Astrocyte of the spinal cord (primary cell): ENCODE measurements at regions not wholly inside any gene's neighbourhood (a gene's known extent, or its start where the extent isn't known, plus 50 kb on each side); places are given as distances from the start of the nearest gene placed in this dataset.
"Not testable (repeated sequence)": the region's sequence is repeated elsewhere in the genome, so short reads cannot be mapped to it uniquely, and the experiment has no call there.

Experiments
- DNase-seq: peaks from one replicate; pipeline ENCODE4 v3.0.0; 2011; ENCODE audit warnings: low read depth, low spot score
- H3K4me3 ChIP-seq: 2 replicates; pipeline ENCODE4 v1.5.1; 2011; ENCODE audit warnings: low read depth, mild to moderate bottlenecking, low read length, moderate library complexity
- in situ Hi-C: cut with HindIII; loops from 2 replicates; pipeline ENCODE4 v1.10.0; 2017; ENCODE audit warnings: low sequenced_read_pairs

DNA sequence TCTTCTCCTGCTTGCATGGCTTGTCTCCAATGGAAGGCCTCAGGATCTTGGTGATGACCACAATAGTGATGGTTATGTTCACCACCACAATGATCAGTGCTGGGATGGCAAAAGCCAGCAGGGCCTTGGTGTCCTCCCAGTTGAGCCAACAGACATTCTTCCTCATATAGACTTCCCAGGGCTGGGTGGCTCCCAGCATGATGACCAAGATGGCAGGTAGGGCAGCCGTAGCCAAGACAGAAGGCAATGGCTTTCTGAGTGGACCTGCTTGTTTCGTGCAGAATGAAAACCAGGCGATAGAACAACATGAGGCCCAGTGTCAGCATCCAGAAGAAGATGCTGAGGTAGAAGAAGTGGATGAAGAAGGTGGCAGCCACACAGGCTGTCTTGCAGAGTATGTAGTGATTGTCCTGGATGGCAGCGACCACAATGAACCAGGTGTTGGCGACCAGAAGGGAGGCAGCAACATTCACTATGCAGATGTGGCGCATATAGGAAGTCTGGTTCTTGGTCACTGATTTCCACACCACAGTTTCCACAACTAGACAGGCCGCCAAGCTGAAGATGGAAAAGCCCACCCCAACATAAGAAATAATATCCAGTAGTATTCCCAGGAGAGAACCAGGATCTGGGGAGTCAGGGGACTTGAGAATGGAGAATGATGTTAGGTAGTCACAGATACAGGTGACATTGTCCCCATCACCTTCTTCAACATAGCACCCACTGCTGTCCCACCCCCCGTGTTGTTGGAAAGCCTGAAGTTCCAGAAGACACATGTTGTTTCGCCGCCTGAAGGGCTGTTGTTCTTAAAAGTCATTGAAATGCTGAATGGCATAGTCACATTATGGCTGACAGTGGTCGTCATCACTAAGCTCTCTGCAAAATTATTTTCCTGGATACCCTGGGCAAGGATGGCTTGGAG, 1671.4 kb downstream of the SPATA31A7 start:
- in situ Hi-C loops, DNase-seq, H3K4me3 ChIP-seq: not testable (repeated sequence)

DNA sequence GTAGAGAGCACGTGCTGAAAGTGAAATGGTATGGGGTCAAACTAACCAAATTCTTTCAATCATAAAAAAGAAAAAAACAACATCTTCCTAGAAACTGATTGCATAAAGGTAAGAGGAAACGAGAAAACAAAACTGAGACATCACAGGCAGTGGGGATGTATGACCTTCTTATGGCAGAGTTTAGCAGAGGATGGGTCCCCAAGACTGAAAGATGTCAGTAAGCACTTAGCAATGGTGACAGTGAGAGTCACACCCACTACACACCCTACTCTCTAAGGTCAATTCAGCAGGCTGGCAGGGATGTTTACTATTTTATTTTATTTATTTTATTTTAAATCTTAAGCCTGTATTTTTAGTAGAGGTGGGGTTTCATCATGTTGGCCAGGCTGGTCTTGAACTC, 1672.3 kb downstream of the SPATA31A7 start:
- in situ Hi-C loops, DNase-seq, H3K4me3 ChIP-seq: not testable (repeated sequence)

GRCh38 chr9:62863319-62863718, 1673.5 kb downstream of the SPATA31A7 start:
- in situ Hi-C loops, DNase-seq, H3K4me3 ChIP-seq: not testable (repeated sequence)

DNA sequence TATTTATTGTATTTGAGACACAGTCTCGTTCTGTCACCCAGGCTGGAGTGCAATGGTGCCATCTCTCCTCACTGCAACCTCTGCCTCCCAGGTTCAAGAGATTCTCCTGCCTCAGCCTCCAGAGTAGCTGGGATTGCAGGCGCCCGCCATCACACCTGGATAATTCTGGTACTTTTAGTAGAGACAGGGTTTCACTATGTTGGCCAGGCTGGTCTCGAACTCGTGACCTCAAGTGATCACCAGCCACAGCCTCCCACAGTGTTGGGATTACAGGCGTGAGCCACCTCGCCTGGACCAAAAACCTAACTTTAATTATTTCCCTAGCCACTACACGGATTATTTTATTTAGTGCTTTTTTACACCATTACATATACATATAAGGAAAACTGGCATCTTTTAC, 1674.0 kb downstream of the SPATA31A7 start:
- DNase-seq, in situ Hi-C loops, H3K4me3 ChIP-seq: not testable (repeated sequence)

DNA sequence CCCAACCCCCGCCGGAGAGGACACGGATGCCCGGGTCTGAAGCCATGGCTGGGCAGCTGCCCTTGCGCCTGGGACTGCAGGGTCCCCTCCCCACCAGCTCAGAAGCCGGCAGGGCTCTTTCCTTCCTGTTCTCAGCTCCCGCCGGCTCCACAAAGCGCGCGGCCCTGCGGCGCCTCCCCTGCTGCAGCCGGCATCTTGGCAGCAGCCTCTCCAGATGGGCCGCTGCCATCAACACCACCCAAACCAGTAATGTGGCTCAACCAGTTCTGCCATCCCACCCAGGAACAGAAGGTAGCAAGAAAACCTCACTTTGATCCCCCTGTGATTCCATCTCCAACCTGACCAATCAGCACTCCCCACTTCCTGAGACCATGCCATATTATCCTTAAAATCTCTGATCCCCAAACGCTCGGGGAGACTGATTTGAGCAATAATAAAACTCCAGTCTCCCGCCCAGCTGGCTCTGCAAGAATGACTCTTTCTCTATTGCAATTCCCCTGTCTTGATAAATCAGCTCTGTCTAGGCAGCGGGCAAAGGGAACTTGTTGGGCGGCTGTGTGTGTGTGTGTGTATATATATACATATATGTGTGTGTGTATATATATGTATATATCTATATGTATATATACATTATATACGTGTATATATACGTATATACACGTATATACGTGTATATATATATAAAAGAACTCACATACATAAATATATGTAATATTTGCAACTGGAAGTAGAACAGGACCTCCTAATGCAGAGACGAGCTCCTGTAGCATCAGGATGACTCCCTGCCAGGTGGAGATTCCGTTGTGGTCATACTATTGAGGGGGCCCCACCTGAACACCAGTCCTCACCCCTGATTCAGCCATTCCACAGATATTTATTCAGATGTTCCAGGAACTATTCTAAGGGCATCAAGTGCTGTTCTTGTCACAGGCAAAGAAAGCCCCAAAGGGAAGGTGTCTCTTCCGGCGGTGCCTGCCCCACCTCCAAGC, 1674.9 kb downstream of the SPATA31A7 start:
- peak overlapping the region; percentile 22 for H3K4me3 ChIP-seq
- DNase-seq, in situ Hi-C loops: not testable (repeated sequence)

DNA sequence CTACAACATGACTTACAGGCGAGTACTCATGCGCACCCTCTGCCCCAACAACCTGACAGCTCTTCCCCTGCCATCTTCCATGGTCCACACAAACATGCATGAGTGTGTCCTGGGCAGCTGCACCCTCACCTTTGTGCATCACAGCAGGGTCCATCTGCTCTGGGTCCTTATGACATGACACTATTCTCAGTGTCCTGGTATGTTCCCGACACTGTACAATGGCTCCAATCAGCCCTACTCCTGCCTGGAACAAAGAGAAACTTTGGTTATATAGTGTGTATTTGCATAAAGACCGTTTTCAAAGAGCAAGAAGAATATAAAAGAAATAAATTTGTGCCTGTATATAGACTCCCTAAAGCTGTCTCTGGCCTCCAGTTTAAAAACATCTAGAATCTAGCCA, 1679.2 kb downstream of the SPATA31A7 start:
- in situ Hi-C loops, DNase-seq, H3K4me3 ChIP-seq: not testable (repeated sequence)

GRCh38 chr9:62871765-62872164, 1681.9 kb downstream of the SPATA31A7 start:
- DNase-seq, in situ Hi-C loops, H3K4me3 ChIP-seq: not testable (repeated sequence)

DNA sequence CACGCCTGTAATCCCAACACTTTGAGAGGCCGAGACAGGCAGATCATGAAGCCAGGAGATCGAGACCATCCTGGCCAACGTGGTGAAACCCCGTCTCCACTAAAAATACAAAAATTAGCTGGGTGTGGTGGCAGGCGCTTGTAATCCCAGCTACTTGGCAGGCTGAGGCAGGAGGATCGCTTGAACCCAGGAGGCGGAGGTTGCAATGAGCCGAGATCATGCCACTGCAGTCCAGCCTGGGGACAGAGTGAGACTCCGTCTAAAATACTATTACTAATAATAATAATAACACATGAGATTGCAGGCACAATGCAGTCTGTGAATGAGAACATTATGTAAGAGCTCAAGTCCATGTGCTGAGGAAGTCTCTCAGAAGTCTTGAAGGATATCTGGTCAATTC, 1684.4 kb downstream of the SPATA31A7 start:
- H3K4me3 ChIP-seq, DNase-seq, in situ Hi-C loops: not testable (repeated sequence)

GRCh38 chr9:62874745-62875599, 1685.1 kb downstream of the SPATA31A7 start:
- H3K4me3 ChIP-seq, in situ Hi-C loops: not testable (repeated sequence)

GRCh38 chr9:62877552-62877951, 1687.7 kb downstream of the SPATA31A7 start:
- in situ Hi-C loops, DNase-seq, H3K4me3 ChIP-seq: not testable (repeated sequence)

More at GRCh38 chr9:62874745-62875599, 1685.1 kb downstream of the SPATA31A7 start:
- not testable (repeated sequence) for DNase-seq

- DNase-seq, H3K4me3 ChIP-seq, in situ Hi-C loops: not testable (repeated sequence)
Measured at GRCh38 chr9:62877987-62878386, 1688.2 kb downstream of the SPATA31A7 start.

DNA sequence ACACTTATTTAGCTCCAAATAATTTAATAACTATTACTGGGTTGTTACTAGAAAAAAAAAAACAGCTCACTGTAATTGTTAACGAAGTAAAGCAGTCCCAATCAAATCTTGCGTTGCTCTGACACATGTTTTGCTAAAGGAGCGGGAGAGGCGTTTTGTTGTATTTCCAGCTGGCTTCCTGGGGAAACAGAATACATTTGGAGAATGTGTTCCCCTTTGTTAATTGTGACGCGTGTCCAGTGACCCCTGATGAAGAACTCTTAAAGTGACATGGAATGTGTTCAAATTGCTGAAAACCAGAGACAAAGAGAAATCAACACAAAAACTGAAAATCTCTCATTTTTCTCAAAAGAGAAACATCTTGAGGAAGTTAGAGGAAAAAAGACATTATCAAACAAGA, 1690.6 kb downstream of the SPATA31A7 start:
- in situ Hi-C loops, DNase-seq: not testable (repeated sequence)

GRCh38 chr9:62880971-62881370, 1691.1 kb downstream of the SPATA31A7 start:
- in situ Hi-C loops, H3K4me3 ChIP-seq, DNase-seq: not testable (repeated sequence)

More for the DNA sequence above, 1690.6 kb downstream of the SPATA31A7 start:
- not testable (repeated sequence) for H3K4me3 ChIP-seq

DNA sequence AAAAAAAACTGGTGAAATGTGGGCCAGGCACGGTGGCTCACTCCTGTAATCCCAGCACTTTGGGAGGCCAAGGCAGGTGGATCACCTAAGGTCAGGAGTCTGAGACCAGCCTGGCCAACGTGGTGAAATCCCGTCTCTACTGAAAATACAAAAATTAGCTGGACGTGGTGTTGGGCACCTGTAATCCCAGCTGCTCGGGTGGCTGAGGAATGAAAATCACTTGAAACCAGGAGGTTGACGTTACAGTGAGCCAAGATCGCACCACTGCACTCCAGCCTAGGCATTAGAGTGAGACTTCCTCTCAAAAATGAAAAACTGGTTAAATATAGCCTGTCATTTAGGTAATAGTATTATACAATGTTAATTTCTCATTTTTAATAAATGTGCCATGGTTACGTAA, 1692.0 kb downstream of the SPATA31A7 start:
- DNase-seq, in situ Hi-C loops, H3K4me3 ChIP-seq: not testable (repeated sequence)

GRCh38 chr9:62882717-62883116, 1692.9 kb downstream of the SPATA31A7 start:
- in situ Hi-C loops, DNase-seq, H3K4me3 ChIP-seq: not testable (repeated sequence)

DNA sequence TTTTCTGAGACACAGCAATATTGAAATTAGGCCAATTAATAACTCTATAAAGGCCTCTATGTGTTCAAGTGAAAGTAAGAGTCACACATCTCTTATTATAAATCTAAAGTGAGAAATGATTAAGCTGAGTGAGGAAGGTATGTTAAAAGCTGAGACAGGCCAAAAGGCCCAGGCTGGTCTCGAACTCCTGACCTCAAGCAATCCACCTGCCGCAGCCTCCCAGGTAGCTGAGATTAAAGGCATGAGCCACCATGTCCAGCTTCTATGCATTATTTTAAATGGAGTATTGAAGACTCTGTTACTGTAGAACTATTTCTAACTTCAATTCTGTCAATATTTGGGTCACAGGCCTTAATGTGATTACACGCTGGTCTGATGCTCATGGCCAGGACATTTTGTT, 1706.9 kb downstream of the SPATA31A7 start:
- in situ Hi-C loops, DNase-seq, H3K4me3 ChIP-seq: not testable (repeated sequence)
